BJ (cell line): ENCODE measurements at regions not wholly inside any gene's neighbourhood (a gene's known extent, or its start where the extent isn't known, plus 50 kb on each side); places are given as distances from the start of the nearest gene placed in this dataset.

Source experiments
- CTCF ChIA-PET: fragments of 350-600 bp; formaldehyde crosslinking; extraction: SDS; loops from one replicate; lab custom pipeline; 2021; ENCODE audit warnings: antibody characterized with exemption, inconsistent platforms; lab: Yijun Ruan, JAX
- POLR2A ChIA-PET: fragments of 300-600 bp; sonication (Branson Sonifier 250); formaldehyde crosslinking; extraction: SDS; loops from one replicate; lab custom pipeline; 2021; ENCODE audit warnings: antibody characterized with exemption; lab: Charles Lee
- DNase-seq: peaks from one replicate; pipeline ENCODE4 v3.0.0-alpha.2; 2011; ENCODE audit warnings: low read depth
- H3K27me3 ChIP-seq: 2 replicates; pipeline ENCODE4 v1.6.0; 2011; ENCODE audit warnings: low read length; ENCODE audit not compliant: control insufficient read depth, insufficient read depth
- H3K36me3 ChIP-seq: 2 replicates; pipeline ENCODE4 v1.5.1; 2011; ENCODE audit warnings: low read length; ENCODE audit not compliant: control insufficient read depth, insufficient read depth
- H3K4me3 ChIP-seq: 2 replicates; pipeline ENCODE4 v1.5.1; 2011; ENCODE audit warnings: low read depth, mild to moderate bottlenecking, control low read depth, low read length
- TF ChIP-seq, protein P1 (sequence below): IDR thresholded peaks from 2 replicates; pipeline ENCODE4 v1.5.1; 2011; ENCODE audit warnings: low read depth, mild to moderate bottlenecking, control low read depth, inconsistent platforms, low read length, moderate library complexity; ENCODE audit not compliant: insufficient read depth

GRCh38 chr20:11697055-11697454, 220.6 kb upstream of the BTBD3 start:
- no peak for DNase-seq
- H3K4me3 ChIP-seq: no peak overlapping the region
- POLR2A ChIA-PET: no interaction called here
- CTCF ChIA-PET: no interaction called here
- no peaks in the 10 kb centered on the region for H3K36me3 ChIP-seq
- TF ChIP-seq, protein P1, sequence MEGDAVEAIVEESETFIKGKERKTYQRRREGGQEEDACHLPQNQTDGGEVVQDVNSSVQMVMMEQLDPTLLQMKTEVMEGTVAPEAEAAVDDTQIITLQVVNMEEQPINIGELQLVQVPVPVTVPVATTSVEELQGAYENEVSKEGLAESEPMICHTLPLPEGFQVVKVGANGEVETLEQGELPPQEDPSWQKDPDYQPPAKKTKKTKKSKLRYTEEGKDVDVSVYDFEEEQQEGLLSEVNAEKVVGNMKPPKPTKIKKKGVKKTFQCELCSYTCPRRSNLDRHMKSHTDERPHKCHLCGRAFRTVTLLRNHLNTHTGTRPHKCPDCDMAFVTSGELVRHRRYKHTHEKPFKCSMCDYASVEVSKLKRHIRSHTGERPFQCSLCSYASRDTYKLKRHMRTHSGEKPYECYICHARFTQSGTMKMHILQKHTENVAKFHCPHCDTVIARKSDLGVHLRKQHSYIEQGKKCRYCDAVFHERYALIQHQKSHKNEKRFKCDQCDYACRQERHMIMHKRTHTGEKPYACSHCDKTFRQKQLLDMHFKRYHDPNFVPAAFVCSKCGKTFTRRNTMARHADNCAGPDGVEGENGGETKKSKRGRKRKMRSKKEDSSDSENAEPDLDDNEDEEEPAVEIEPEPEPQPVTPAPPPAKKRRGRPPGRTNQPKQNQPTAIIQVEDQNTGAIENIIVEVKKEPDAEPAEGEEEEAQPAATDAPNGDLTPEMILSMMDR: no peak
- H3K27me3 ChIP-seq: no peaks in the 10 kb centered on the region

GRCh38 chr20:11697646-11698045, 220.0 kb upstream of the BTBD3 start:
- DNase-seq: no peak
- Histone ChIP-seq H3K4me3 (no peak overlapping the region), H3K36me3 (no peaks in the 10 kb centered on the region), H3K27me3 (no peaks in the 10 kb centered on the region)
- POLR2A ChIA-PET: no interaction called here
- CTCF ChIA-PET: no interaction called here
- TF ChIP-seq, protein P1: no peak

DNA sequence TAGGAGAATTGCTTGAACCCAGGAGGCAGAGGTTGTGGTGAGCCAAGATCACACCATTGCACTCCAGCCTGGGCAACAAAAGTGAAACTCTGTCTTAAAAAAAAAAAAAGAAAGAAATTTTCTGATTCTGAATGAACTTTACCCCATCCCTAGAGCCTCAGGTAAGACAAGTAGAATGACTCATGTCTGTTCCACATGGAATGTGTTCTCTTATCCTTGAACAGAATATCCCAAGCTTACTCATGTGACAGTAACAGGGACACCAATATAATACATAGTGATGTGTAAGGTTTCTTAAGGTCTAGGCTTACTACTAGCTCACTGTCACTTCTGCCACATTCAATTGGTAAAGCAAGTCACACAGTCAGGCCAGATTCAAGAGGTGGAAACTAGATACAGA, 219.6 kb upstream of the BTBD3 start:
- Histone ChIP-seq H3K36me3 (no peaks in the 10 kb centered on the region), H3K4me3 (no peak overlapping the region), H3K27me3 (no peaks in the 10 kb centered on the region)
- TF ChIP-seq, protein P1: no peak
- DNase-seq: no peak
- ChIA-PET CTCF (no interaction called here), POLR2A (no interaction called here)

- Histone ChIP-seq H3K27me3 (no peaks in the 10 kb centered on the region; the same call in 1 of the 2 replicates), H3K4me3 (no peak overlapping the region), H3K36me3 (no peaks in the 10 kb centered on the region)
- POLR2A ChIA-PET: no interaction called here
- CTCF ChIA-PET: interaction anchor here (0.6 to 1.3 kb wide), 3 partner anchors 15 to 192 kb away, joined by 3 to 7 read pairs (median 3); no protein-coding TSS in a partner anchor
- no peak for DNase-seq
- TF ChIP-seq, protein P1: no peak
Observed at GRCh38 chr20:11700831-11701230, 216.9 kb upstream of the BTBD3 start.

DNA sequence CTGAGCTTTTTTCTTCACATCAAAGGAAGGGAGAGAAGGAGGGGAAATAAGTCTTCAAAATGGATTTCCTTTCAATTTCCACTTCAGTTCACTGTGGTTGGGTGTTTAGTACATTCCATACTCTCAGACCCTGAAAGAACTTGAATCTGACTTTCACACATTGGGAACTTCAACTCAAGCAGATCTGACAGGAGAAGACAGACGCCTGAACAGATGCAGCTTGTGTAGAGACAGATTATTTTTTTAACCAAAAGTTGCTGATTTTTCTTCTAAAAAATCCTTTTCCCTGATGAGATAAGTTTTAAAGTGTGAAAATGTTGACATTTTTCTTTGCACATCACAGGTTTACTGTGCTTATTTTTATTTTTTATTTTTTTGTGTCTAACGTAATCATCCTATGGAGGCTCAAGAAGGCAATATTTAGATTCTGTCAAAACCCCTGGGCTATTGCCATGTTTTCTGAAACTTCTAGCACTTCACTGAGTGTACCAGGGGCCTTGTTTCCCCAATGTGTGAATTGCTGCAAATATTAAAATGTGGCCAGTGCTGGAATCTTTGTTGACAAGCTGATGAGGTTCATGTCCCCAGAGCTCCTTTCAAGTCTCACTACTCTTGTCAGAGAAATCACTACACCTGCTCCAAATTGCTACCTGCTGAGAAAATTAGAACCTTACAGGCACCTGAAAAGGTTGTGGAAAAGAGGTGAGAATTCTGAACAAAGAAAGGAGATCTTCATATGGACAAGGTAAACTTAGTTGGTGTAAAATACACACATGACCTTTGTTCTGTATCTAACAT, 214.8 kb upstream of the BTBD3 start:
- no peak for DNase-seq
- CTCF ChIA-PET: no interaction called here
- Histone ChIP-seq H3K4me3 (no peak overlapping the region), H3K27me3 (no peaks in the 10 kb centered on the region; the same call in 1 of the 2 replicates), H3K36me3 (no peaks in the 10 kb centered on the region)
- POLR2A ChIA-PET: no interaction called here
- TF ChIP-seq, protein P1: no peak
